GM19468 (cell line): ENCODE measurements at regions not wholly inside any gene's neighbourhood (a gene's known extent, or its start where the extent isn't known, plus 50 kb on each side); places are given as distances from the start of the nearest gene placed in this dataset.
"Not testable (repeated sequence)": the region's sequence is repeated elsewhere in the genome, so short reads cannot be mapped to it uniquely, and the experiment has no call there.

Experiments
- ATAC-seq: cut with Tn5 transposase; IDR thresholded peaks from one replicate; pipeline ENCODE4 v1.9.1; 2021; ENCODE audit warnings: mild to moderate bottlenecking, moderate library complexity, moderate number of reproducible peaks; ENCODE audit not compliant: unreplicated experiment; ENCODE audit errors: extremely low read depth

DNA sequence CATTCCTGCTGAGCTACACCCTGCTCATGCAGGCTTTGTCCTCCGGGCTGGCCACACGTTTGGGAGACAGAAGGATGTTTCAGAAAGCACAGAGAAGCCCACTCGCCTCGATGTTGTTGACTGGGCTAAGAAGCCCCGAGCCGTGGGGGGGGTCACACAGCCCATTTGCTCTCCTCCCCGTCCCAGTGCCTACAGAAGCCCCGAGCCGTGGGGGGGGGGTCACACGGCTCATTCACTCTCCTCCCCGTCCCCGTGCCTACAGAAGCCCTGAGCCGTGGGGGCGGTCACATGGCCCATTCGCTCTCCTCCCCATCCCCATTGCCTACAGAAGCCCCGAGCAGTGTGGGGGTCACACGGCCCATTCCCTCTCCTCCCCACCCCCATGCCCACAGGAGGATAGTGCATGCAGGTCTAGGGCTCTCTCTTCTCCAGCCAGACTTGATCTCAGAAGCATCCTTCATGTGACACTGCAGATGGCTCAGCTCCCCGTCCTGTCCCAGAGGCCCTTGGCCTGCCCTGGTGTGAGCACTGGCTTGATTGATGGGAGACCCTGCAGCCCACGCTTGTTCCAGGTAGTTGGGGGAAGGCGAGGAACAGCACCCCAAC is 72.9 kb downstream of the NPIPB11 start:
- not testable (repeated sequence) for ATAC-seq

DNA sequence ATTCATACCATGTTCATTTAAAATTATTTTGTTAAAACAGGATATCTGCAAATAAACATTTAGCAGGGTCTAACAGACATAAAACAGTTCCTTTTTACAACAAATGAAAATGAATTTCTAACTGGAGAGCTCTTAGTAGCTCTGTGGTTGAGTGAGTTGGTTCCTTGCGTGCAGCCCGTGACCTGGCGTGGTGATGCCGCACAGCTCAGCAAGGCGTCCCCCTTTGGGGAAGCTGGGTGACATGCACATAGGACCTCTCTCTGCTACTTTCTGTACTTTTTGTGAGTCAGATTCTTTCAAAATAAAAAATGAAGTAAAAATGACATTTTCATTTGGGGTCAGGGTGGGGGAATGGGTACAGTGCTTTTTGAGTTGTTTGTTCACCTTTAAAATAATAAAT is 75.9 kb downstream of the NPIPB11 start:
- ATAC-seq = not testable (repeated sequence)

DNA sequence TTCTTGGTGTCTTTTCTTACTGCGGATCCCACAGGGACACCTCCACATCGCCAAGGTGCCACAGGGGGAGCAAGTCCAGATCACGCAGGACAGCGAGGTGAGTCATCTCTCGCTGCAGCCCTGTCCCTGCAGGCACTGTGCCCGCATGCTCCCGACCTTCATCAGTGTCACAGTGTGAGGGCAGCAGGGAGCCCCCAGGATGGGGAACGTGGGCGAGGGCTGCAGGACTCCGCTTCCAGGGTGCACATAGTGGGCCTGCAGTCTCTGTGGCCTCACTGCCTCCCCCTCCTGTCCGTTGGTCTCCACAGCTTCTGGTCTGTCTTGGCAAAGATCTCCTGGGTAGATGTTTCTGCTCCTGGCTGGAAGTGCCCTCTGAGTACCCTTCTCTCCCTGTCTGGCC is 78.0 kb downstream of the NPIPB11 start:
- ATAC-seq = not testable (repeated sequence)

DNA sequence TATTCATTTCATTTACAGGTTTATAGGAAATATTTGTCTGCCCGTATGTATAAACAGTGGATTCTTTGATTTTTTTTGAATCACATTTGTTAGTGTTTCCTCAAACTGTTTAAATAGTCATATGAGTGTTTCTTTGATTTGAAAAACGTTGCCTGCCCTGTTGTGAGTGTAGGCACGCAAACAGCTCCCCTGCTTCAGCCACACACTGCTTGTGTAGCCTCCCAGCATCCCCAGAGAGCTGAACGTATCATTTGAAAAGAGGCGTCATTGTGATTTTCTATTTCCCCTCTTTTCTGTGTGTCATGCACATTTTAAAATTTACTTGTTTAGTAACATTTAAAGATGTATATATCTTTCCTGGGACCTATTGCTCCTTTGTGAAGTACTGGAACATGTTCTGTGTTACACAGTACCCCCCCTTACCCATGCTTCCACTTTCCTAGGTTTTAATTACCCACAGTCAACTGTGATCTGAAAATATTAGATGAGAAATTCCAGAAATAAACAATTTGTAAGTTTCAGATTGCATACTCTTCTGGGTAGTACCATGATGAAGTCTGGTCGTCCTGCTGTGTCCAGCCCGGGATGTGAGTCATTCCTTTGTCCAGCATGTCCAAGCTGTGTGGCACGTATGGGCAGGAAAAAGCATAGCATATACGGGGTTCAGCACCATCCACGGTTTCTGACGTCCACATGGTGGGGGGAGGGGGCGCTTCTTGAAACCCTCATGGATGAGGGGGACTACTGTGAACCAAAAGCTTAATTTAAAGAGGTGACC is 78.7 kb downstream of the NPIPB11 start:
- ATAC-seq = not testable (repeated sequence)

DNA sequence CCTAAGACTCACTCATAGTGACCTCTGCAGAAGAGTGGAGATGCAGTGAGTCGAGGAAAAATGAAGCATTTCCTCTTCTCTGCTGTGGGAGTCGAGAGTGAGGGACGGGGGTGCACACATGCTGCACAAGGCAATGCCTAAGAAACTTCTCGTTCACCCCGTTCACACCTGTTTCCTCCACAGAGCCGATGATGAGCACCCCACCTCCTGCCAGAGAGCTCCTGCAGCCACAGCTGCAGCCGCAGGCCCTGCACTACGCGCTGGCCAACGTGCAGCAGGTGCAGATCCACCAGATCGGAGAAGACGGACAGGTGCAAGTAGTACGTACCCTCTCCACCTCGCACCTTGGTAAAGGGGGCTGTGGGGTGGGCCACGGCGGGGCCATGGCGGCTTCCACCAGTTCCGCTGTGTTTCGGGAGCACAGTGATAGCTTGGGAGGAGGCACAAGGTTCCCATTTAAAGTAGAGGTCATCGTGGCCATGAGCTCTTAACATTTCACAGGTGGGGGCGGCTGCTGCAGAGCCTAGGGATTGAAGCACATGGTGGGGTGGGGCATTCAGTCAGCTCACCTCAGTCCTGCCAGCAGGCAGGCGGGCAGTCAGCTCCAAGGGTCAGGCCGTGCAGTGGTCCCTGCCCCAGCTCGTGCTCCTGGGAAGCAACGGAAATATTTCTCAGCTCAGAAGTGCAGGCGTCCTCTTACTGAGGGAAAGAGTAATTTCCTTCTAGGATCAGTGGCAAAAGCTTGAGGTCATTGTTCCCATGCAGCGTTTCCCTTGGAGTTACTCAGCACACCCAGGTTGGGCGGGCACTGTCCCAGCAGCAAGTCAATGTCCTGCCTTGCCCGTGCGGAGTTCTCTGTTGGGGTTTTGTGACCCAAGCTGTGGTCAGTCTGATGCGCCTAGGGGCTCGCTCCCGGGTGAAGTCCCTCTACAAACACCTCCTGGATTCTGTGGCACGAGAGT is 80.1 kb downstream of the NPIPB11 start:
- not testable (repeated sequence) for ATAC-seq

DNA sequence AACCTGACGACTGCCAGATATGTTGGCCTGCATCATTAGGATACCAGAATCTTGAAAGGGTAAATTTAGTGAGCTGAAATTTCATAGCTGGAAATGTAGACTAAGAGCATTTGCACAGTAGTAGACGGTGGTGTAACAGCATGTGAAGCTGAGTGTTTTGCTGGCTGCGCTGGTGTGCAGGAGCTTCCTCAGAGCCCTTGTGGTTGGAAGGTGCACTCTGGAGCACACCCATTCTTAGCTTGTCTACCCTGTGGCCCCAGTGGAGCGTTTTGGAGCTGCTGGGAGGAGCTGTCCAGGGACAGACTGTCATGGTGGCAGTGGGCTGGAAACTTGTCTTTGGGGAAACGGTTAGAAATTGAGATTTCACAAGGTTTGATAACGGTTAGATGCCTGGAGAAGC is 82.8 kb downstream of the NPIPB11 start:
- not testable (repeated sequence) for ATAC-seq

DNA sequence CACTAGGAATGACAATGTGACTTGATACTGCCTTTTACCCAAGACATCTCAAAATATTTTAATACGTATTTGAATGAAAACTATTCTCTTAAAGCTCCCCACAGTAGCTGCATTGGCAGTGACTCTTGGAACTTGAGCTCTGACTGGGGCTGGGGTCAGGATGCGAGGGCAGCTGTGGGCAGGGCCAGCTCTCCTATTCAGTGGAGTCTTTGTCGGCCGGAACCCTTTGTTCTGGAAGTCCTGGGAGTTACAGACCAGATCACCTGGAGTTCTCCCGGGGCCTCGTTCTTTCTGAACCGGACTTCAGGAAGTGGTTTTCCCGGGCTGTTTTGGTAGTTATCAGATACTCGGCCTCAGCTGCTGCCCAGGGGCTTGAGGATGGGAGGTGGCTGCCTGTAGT is 84.9 kb downstream of the NPIPB11 start:
- ATAC-seq = no peak

DNA sequence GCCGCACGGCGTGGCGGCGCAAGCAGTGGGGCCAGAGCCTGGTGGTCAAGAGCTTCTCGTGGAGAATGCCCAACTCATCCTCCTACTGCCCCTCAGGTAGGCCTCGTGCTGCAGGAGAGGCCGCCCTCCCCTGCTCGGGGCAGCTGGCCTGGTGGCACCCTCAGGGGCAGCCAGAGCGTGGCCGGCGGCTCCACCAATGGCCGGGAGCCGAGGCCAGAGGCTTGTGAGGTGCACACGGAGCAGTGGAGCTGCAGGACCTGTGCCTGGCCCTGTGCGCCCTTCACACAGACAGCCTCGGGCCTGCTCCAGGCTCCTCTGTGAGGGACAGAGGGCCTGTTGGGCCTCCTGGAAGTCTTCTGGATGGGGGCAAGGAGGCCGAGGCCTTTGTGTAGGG is 85.5 kb downstream of the NPIPB11 start:
- ATAC-seq = no peak

DNA sequence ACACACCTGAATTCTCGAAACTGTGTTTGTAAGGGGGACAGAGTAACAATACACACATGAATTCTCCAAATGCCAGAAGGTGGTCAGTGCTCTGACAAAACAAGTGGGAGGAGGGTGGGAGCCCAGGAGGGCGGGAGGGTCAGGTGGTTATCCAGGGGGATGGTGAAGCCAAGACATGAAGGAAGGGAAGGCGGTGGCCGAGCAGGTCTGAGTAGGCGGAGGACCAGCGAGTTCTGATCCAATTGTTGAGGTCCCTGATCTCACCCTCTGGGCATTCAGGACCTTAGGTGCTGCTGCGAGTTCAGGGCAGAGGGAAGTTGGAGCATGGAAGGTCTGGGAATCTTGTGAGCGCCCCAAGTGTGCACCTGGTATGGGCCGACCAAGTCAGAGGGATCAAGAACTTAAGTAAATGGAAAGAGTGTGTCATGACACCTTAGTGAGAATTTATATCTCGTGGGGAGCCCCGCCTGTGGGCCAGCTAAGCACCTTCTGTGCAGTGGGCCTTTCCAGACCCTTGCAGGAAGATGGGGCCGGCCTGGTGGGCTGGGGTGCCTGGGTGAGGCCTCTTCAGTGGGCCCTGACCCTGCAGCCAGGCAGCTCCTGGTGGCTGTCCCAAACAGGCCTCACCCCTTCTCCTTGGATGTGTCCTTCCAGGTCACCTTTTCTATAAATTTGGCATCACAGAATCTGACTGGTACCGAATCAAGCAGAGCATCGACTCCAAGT is 86.1 kb downstream of the NPIPB11 start:
- ATAC-seq = no peak

DNA sequence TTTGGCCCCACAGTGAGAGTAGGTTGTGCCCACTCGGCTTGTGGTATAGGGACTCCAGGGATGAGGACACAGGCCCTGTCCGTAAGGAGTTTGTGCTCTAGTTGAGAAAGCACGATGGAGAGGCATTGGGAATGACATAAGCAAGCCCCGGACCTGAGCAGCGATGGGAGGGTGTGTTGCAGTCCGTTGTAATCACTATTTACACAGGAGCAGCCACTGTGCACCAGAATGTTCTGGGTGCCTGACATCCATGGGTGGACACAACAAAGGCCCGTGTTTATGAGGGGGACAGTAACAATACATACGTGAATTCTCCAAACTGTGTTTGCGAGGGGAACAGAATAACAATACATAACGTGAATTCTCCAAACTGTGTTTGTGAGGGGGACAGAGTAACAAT is 86.8 kb downstream of the NPIPB11 start:
- ATAC-seq = no peak

DNA sequence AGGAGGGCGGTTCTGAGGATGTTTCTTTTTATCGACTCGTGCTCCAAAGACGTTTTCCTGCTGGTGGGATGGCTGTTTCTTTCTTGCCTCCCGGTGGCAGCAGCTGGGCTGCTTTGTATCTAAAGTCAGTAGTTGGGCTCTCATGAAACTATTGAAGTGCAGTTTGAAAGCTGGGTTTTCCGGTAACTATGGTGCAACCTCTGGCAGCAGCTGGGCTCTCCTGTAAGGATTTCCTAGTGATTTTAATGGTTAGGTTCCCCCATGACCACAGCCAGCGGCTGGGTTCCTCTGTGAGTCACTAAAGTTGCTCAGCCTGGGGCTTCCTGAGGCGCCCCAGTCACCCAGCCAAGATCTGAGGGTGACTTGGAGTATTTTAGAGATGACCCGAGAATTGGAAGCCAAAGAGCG is 87.9 kb downstream of the NPIPB11 start:
- not testable (repeated sequence) for ATAC-seq

DNA sequence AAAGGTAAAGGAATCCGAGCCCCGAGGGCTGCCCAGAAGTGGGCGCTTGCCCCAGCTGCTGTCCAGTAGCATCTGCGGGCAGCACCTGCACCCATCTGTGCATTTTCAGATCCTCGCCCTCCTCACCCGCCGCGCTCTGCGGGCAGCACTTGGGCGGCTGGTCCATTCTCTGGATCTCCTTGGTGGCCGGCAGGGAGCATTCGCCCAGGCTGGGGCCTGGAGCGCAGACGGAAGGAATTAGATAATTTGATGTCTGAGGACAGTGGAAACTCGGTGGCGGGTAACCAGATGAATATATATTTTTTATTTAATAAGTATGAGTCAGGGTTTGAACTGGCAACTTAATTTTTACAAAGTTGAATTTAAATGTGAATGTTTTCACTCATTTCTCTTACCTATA is 88.5 kb downstream of the NPIPB11 start:
- ATAC-seq = no peak

DNA sequence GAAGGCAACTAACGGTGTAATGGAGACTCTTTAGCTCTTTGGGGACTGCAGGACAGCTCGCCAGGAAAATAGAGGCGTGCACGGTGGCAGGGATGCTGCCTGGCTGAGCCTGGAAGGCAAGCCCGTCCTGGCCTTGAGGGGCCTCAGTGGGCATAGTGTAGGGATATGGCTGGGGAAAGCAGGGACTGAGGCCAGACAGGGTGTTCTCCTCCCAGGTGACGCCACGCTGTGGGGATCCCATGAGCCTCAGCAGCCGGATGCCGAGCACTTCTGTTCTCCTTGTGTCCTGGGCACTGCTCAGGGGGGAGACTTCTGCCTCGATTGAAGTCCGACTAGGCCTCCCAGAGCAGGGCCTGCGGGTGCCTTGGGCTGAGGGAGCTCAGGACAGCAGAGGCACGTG is 89.2 kb downstream of the NPIPB11 start:
- ATAC-seq = no peak

DNA sequence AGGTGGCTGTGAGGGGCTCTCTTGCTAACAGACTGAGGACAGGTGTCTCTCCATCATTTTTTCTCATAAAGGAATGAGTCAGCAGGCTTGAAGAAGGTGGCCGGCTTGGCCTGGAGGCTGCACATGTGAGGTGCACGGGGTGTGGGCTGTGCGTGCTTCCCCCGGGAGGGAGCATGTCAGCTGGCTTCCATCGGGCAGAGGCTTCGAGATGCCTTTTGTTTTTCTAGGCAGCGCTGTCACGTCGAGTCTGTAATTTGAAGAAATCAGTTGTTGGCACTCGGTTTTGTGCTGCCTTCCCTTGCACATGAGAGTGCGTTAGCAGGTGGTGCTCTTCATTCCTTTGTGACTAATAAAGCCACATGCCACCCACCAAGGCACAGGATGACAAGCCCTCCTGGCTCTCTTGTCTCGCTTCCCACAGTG is 89.7 kb downstream of the NPIPB11 start:
- no peak for ATAC-seq

DNA sequence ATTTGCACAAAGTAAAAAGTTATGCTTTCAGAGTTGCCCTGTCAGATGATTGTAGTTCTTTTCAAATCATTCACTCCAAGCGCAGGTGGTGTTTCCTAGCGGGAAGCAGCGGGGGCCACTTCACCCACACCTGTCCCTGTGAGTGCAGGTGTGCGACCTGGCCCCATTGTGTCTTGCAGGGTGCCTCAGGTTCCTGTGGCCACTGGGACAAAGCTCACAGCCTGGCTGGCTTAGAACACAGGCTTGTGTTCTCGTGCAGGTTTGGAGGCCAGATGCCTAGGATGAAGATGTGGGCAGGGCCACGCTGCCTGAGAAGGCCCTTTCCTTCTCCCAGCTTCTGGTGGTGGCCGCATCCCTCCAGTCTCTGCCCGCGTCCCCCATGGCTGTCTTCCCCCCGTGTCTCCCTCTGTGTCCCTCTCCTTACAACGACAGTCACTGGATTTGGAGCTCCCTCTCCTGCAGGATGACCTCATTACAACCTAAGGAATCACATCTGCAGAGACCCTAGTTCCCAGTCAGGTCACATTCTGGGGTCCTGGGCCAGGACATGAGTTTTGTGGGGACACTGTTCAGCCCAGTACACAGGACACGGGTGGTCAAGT is 90.5 kb downstream of the NPIPB11 start:
- no peak for ATAC-seq

DNA sequence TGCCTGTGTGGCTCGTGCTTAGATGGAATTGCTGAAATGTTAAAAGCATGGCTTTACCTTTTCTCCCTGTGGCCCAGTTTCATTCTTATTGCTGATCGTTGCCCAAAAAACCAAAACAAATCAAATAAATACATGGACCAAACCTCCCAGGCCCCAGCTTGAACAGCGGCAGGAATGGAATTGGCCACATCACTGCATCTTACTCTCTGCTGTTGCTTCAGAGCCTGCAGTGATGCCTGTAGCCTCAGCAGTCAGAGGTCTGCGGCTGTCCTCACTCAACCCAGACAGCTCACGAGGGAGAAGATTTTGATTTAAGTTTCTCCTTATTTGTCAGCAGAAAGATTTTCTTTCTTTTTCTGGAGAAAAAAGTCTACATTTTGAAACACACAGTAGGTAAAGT is 91.5 kb downstream of the NPIPB11 start:
- no peak for ATAC-seq

DNA sequence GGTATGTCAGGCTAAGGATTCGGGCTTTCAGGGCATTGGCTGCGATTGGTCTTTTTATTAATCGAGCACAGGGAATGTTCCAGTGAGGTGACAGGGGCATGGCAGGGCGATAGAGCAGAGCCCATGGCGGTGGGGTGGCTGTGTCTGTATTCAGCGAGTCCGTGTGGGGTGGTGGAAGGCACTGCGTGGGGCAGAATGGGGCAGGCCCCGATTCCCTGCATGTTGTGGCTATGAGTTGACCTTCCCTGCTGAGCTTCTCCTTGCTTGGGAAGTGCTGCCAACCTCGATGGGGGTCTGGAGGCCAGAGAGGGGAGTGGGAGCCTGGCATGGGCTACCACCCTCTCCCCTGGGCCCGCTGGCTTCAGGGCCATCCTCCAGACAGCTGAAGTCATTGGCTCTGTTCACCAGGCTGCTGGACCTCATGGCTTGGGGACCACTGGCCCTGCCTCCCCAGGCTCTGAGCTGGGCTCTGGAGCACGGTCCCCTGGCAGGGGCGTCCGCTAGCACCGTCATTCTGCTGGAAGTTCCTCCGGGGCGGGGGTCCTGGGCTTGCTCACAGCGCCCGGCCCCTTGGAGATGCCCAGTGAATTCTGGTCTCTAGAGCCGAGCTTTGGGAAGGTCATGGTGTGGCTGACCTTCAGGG is 92.1 kb downstream of the NPIPB11 start:
- no peak for ATAC-seq

DNA sequence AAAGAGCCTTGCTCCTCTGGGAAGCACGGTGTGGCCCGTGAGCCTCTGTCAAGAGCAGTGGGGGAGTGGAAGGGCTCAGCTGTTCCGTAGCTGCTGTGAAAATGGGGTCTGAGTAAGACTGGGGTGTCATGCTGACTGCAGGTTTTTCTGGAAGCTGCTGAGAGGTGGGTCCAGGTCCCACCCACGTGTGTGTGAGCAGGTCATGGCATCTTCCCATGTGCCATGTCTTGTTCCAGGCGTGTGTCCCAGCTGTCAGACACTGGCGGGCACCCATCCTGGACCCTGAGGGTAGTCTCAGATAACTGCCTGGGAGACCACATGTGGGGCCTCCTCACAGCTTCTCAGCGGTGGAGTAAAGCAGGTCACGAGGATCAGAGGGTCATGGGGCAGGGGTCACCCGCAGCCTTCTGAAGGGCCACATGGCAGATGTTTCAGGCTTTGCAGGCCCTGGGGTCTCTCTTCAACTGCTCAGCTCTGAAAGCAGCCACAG is 92.9 kb downstream of the NPIPB11 start:
- ATAC-seq = no peak
